GM19043 (cell line): ENCODE measurements at regions not wholly inside any gene's neighbourhood (a gene's known extent, or its start where the extent isn't known, plus 50 kb on each side); places are given as distances from the start of the nearest gene placed in this dataset.

Experiments
- ATAC-seq: cut with Tn5 transposase; IDR thresholded peaks from one replicate; pipeline ENCODE4 v1.9.1; 2021; ENCODE audit warnings: low read depth; ENCODE audit not compliant: unreplicated experiment

GRCh38 chr10:110430340-110431273, 67.1 kb upstream of the DUSP5 start:
- ATAC-seq: no peak

- no peak for ATAC-seq
These were observed 66.0 kb upstream of the DUSP5 start for GRCh38 chr10:110431659-110432058.

DNA sequence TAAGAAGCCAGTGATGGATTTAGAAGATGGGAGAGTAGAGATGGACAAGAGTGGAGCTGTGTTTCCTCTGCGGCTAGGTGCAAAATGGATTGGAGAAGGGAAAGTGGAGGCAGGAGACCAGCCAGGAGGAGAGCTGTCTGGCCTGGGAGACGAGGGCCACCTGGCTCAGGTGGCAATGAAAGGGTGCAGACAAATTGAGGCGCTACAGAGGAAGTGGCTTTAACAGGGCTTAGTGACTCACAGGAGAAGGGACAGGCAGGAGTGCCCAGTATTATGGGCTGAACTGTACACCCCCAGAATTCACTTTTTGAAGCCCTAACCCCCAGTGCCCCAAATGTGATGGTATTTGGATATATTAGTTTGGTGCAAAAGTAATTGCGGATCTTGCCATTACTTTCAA, 65.6 kb upstream of the DUSP5 start:
- ATAC-seq: no peak

GRCh38 chr10:110432814-110433565, 64.7 kb upstream of the DUSP5 start:
- ATAC-seq: no peak

GRCh38 chr10:110433740-110434139, 64.0 kb upstream of the DUSP5 start:
- no peak for ATAC-seq

DNA sequence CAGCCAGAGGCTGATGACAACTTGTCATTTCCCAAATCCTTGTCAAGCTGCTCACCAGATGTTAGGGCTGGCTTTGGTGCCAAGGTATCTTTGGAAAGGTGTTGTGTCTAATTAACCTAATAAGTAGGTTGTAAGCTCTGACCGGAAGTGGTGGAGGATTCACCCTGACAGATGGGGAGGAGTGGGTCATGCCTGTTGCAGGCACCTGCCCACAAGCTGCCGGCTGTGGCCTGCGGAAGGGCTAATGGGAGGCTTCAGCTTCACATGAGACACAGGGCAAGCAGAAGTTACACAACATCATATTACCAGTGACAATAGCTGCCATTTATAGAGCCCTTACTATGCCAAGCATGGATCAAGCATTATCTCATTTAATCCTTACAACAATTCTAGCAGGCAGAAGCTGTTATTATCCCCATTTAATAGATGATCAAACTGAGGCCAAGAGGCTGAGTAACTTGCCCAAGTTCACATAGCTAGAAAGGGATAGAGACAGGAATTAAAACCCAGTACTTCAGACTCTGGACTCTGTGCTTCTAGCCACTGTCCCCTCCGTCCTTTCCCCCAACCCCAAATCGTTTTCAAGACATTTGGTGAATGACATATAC, 63.1 kb upstream of the DUSP5 start:
- no peak for ATAC-seq

- ATAC-seq: no peak
These were observed 61.0 kb upstream of the DUSP5 start for GRCh38 chr10:110436554-110437350.

GRCh38 chr10:110437351-110437605, 60.4 kb upstream of the DUSP5 start:
- ATAC-seq: no peak

DNA sequence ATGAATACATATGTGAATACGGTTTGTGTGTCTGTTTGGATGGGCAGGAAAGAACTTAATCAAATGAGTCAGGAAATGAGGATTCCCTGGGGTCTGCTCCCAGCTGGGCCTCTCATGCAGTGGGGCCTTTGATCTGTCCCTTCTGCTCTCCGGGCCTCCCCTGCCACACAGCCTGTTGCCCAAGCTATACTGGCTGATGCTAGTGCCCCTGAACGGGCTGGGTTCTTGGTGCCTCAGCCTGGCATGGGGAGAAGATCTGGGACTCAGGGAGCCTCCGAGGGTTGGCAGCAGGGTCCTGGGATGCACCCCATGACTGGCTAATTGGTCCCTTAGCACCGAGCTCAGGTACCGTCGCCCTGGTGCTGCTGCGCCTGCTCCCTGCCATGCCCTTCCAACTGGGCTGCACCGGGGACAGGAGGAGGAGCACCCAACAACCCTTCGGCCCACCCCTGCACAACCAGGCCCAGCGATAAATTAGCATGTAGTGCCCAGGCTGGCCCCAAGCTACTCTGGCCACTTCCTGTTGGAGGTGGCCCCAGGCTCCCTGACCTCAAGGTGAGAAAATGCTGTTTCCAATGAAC, 59.9 kb upstream of the DUSP5 start:
- ATAC-seq: no peak

GRCh38 chr10:110442746-110443145, 55.0 kb upstream of the DUSP5 start:
- ATAC-seq: no peak

GRCh38 chr10:110443239-110444003, 54.3 kb upstream of the DUSP5 start:
- no peak for ATAC-seq

GRCh38 chr10:110444004-110444337, 53.7 kb upstream of the DUSP5 start:
- no peak for ATAC-seq

- ATAC-seq: no peak
These were observed 51.8 kb upstream of the DUSP5 start for GRCh38 chr10:110445871-110446270.

- ATAC-seq: no peak
These were observed 51.4 kb upstream of the DUSP5 start for GRCh38 chr10:110446277-110446676.

GRCh38 chr10:110446954-110447608, 50.6 kb upstream of the DUSP5 start:
- no peak for ATAC-seq

GRCh38 chr10:110447886-110448285, 49.8 kb upstream of the DUSP5 start:
- ATAC-seq: no peak
